HEK293 (cell line): ENCODE measurements at regions not wholly inside any gene's neighbourhood (a gene's known extent, or its start where the extent isn't known, plus 50 kb on each side); places are given as distances from the start of the nearest gene placed in this dataset.

Experiments
- KLF7 ChIP-seq: fragments of 450-650 bp; formaldehyde crosslinking; IDR thresholded peaks from 2 replicates; pipeline ENCODE4 v1.5.1; 2016; ENCODE audit warnings: missing biosample characterization, missing genetic modification characterization, borderline replicate concordance
- MZF1 ChIP-seq: fragments of 450-650 bp; formaldehyde crosslinking; IDR thresholded peaks from 2 replicates; pipeline ENCODE4 v1.5.1; 2017; ENCODE audit warnings: missing biosample characterization, missing genetic modification characterization, borderline replicate concordance
- PRDM1 ChIP-seq: fragments of 450-650 bp; formaldehyde crosslinking; IDR thresholded peaks from 2 replicates; pipeline ENCODE4; 2016; ENCODE audit warnings: missing biosample characterization, missing genetic modification characterization
- PRDM6 ChIP-seq: fragments of 450-650 bp; formaldehyde crosslinking; IDR thresholded peaks from 2 replicates; pipeline ENCODE4 v1.5.1; 2017; ENCODE audit warnings: missing biosample characterization, missing genetic modification characterization
- YY2 ChIP-seq: fragments of 450-650 bp; formaldehyde crosslinking; IDR thresholded peaks from 2 replicates; pipeline ENCODE4 v1.5.1; 2016; ENCODE audit warnings: missing biosample characterization, missing genetic modification characterization
- ZFP3 ChIP-seq: fragments of 450-650 bp; formaldehyde crosslinking; IDR thresholded peaks from 2 replicates; pipeline ENCODE4 v1.5.1; 2016; ENCODE audit warnings: low read depth, missing biosample characterization, missing genetic modification characterization
- ZNF112 ChIP-seq: fragments of 450-650 bp; formaldehyde crosslinking; IDR thresholded peaks from 2 replicates; pipeline ENCODE4 v1.5.0; 2017; ENCODE audit warnings: missing biosample characterization, missing genetic modification characterization
- ZNF140 ChIP-seq: fragments of 450-650 bp; formaldehyde crosslinking; IDR thresholded peaks from 2 replicates; pipeline ENCODE4 v1.5.1; 2016; ENCODE audit warnings: missing biosample characterization, missing genetic modification characterization
- ZNF146 ChIP-seq: fragments of 450-650 bp; formaldehyde crosslinking; IDR thresholded peaks from 2 replicates; pipeline ENCODE4 v1.5.1; 2016; ENCODE audit warnings: missing biosample characterization, missing genetic modification characterization
- ZNF184 ChIP-seq: fragments of 450-650 bp; IDR thresholded peaks from 2 replicates; pipeline ENCODE4 v1.5.1; 2018; ENCODE audit warnings: missing biosample characterization, mild to moderate bottlenecking, missing genetic modification characterization
- ZNF239 ChIP-seq: fragments of 450-650 bp; formaldehyde crosslinking; IDR thresholded peaks from 2 replicates; pipeline ENCODE4 v1.5.1; 2016; ENCODE audit warnings: missing biosample characterization, missing genetic modification characterization
- ZNF324 ChIP-seq: fragments of 450-650 bp; formaldehyde crosslinking; IDR thresholded peaks from 2 replicates; pipeline ENCODE4 v1.5.1; 2016; ENCODE audit warnings: missing biosample characterization, missing genetic modification characterization
- ZNF518A ChIP-seq: fragments of 450-650 bp; formaldehyde crosslinking; conservative IDR thresholded peaks from 2 replicates; pipeline ENCODE4 v1.5.1; 2016; ENCODE audit warnings: low read depth, missing biosample characterization, missing genetic modification characterization
- ZNF521 ChIP-seq: fragments of 450-650 bp; formaldehyde crosslinking; IDR thresholded peaks from 2 replicates; pipeline ENCODE4 v1.5.1; 2017; ENCODE audit warnings: missing biosample characterization, mild to moderate bottlenecking, missing genetic modification characterization
- ZNF558 ChIP-seq: fragments of 450-650 bp; formaldehyde crosslinking; IDR thresholded peaks from 2 replicates; pipeline ENCODE4 v1.5.1; 2016; ENCODE audit warnings: missing biosample characterization, missing genetic modification characterization
- ZNF600 ChIP-seq: fragments of 450-650 bp; formaldehyde crosslinking; IDR thresholded peaks from 2 replicates; pipeline ENCODE4 v1.5.1; 2016; ENCODE audit warnings: missing biosample characterization, missing genetic modification characterization
- ZNF654 ChIP-seq: fragments of 450-650 bp; formaldehyde crosslinking; IDR thresholded peaks from 2 replicates; pipeline ENCODE4 v1.5.1; 2016; ENCODE audit warnings: low read depth, missing biosample characterization, missing genetic modification characterization
- ZNF791 ChIP-seq: fragments of 450-650 bp; formaldehyde crosslinking; IDR thresholded peaks from 2 replicates; pipeline ENCODE4 v1.5.1; 2016; ENCODE audit warnings: missing biosample characterization, missing genetic modification characterization
- ZSCAN18 ChIP-seq: fragments of 450-650 bp; formaldehyde crosslinking; IDR thresholded peaks from 2 replicates; pipeline ENCODE4 v1.5.1; 2016; ENCODE audit warnings: missing biosample characterization, missing genetic modification characterization
- ZSCAN4 ChIP-seq: fragments of 450-650 bp; formaldehyde crosslinking; IDR thresholded peaks from 2 replicates; pipeline ENCODE4 v1.5.1; 2017; ENCODE audit warnings: missing biosample characterization, missing genetic modification characterization
- ZXDB ChIP-seq: fragments of 450-650 bp; formaldehyde crosslinking; IDR thresholded peaks from 2 replicates; pipeline ENCODE4 v1.5.1; 2016; ENCODE audit warnings: missing biosample characterization, missing genetic modification characterization
- TF ChIP-seq, protein P1 (sequence below): fragments of 450-650 bp; formaldehyde crosslinking; IDR thresholded peaks from 2 replicates; pipeline ENCODE4 v1.5.1; 2016; ENCODE audit warnings: missing biosample characterization, missing genetic modification characterization
- TF ChIP-seq, protein P2 (sequence below): fragments of 450-650 bp; formaldehyde crosslinking; IDR thresholded peaks from 2 replicates; pipeline ENCODE4 v1.5.0; 2017; ENCODE audit warnings: missing biosample characterization, missing genetic modification characterization, borderline replicate concordance

DNA sequence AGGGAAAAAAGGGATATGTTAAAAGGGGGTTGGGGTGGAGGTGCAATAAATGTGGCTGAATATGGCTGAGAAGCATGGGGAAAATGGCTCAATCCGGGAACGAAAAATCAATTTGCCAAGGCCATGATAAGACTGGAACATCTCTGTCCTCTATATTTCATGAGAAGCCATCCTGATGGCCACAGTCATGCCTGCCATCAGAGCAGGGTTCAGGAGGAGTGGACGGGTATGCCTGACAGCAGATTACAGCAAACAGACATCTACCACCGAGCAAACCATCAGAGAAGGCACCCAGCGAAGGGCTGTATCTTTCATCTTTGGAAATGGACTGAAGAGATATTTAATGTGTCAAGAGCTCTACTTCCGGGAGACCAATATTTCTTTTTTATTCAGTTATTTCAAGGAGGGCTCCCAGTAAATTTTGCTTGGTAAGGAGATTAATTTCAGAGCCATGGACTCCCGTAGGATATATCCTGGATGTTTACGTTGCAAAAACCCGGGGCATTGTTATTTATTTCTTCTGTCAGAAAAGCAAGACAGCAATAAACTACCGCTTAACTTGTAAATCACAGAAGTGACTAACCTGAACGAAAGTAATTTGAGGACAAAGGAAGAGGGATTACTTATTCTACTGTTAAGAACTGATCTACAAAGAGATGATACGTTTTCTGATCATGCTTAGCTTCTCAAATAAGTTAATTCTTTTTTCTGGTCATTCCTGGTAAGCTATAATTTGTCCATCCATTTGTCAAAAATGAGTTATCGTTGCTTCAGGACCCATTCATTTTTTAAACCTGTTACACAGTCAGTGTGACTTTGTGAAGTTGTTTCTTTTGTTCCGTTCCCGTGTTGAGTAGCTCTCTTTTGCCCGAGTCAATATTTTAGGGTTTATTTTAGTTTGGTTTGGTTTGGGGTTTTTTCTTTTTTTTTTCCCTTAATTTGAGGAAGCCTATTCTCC, 80.6 kb upstream of the CHD2 start (continued):
- TF ChIP-seq, protein P1, sequence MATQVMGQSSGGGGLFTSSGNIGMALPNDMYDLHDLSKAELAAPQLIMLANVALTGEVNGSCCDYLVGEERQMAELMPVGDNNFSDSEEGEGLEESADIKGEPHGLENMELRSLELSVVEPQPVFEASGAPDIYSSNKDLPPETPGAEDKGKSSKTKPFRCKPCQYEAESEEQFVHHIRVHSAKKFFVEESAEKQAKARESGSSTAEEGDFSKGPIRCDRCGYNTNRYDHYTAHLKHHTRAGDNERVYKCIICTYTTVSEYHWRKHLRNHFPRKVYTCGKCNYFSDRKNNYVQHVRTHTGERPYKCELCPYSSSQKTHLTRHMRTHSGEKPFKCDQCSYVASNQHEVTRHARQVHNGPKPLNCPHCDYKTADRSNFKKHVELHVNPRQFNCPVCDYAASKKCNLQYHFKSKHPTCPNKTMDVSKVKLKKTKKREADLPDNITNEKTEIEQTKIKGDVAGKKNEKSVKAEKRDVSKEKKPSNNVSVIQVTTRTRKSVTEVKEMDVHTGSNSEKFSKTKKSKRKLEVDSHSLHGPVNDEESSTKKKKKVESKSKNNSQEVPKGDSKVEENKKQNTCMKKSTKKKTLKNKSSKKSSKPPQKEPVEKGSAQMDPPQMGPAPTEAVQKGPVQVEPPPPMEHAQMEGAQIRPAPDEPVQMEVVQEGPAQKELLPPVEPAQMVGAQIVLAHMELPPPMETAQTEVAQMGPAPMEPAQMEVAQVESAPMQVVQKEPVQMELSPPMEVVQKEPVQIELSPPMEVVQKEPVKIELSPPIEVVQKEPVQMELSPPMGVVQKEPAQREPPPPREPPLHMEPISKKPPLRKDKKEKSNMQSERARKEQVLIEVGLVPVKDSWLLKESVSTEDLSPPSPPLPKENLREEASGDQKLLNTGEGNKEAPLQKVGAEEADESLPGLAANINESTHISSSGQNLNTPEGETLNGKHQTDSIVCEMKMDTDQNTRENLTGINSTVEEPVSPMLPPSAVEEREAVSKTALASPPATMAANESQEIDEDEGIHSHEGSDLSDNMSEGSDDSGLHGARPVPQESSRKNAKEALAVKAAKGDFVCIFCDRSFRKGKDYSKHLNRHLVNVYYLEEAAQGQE (tag by site-specific recombination), result no peak
- TF ChIP-seq ZFP3 (tag by site-specific recombination) (no peak), PRDM1 (tag by site-specific recombination) (peak; percentile 40; the same call in 1 of the 2 replicates), ZNF518A (tag by site-specific recombination) (no peak), ZNF239 (tag by site-specific recombination) (no peak), YY2 (tag by site-specific recombination) (peak; percentile 73), ZSCAN4 (tag by site-specific recombination) (no peak), ZNF521 (tag by site-specific recombination) (no peak), ZNF600 (tag by site-specific recombination) (peak; percentile 75), MZF1 (no peak), ZNF140 (tag by site-specific recombination) (no peak), ZNF558 (no peak), ZXDB (tag by site-specific recombination) (0 out of 2 replicates have a peak, but pooled peaks have one; percentile 9), ZSCAN18 (tag by site-specific recombination) (no peak), ZNF146 (tag by site-specific recombination) (no peak), PRDM6 (tag by site-specific recombination) (peak; percentile 88), ZNF112 (tag by site-specific recombination) (no peak), ZNF324 (tag by site-specific recombination) (peak; percentile 22; the same call in 1 of the 2 replicates), KLF7 (no peak), ZNF184 (tag by site-specific recombination) (no peak), ZNF654 (no peak), ZNF791 (no peak)
- TF ChIP-seq, protein P2, sequence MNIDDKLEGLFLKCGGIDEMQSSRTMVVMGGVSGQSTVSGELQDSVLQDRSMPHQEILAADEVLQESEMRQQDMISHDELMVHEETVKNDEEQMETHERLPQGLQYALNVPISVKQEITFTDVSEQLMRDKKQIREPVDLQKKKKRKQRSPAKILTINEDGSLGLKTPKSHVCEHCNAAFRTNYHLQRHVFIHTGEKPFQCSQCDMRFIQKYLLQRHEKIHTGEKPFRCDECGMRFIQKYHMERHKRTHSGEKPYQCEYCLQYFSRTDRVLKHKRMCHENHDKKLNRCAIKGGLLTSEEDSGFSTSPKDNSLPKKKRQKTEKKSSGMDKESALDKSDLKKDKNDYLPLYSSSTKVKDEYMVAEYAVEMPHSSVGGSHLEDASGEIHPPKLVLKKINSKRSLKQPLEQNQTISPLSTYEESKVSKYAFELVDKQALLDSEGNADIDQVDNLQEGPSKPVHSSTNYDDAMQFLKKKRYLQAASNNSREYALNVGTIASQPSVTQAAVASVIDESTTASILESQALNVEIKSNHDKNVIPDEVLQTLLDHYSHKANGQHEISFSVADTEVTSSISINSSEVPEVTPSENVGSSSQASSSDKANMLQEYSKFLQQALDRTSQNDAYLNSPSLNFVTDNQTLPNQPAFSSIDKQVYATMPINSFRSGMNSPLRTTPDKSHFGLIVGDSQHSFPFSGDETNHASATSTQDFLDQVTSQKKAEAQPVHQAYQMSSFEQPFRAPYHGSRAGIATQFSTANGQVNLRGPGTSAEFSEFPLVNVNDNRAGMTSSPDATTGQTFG (tag by site-specific recombination), result no peak
